PFSK-1 (cell line): ENCODE measurements at regions not wholly inside any gene's neighbourhood (a gene's known extent, or its start where the extent isn't known, plus 50 kb on each side); places are given as distances from the start of the nearest gene placed in this dataset.

ENCODE experiments used
- FOXP2 ChIP-seq: optimal IDR thresholded peaks from 2 replicates; pipeline ENCODE3; 2011; ENCODE audit warnings: borderline replicate concordance, control low read depth, inconsistent platforms; ENCODE audit not compliant: insufficient read depth; ENCODE audit errors: extremely low read length, extremely low read depth
- POLR2AphosphoS5 ChIP-seq: IDR thresholded peaks from 2 replicates; pipeline ENCODE4 v1.6.1; 2012; ENCODE audit warnings: low read depth, mild to moderate bottlenecking, control low read depth, low read length, moderate library complexity
- REST ChIP-seq, 2 experiments: IDR thresholded peaks; 2 replicates each; pipeline versions ENCODE4 v1.6.1 to v1.8.0; 2011 to 2012; ENCODE audit warnings: low read depth in 2 of 2, low read length in 2 of 2, control low read depth in 1 of 2, inconsistent platforms in 1 of 2, mild to moderate bottlenecking in 1 of 2, moderate library complexity in 1 of 2; ENCODE audit not compliant: insufficient read depth in 1 of 2
- SIN3A ChIP-seq: IDR thresholded peaks from 2 replicates; pipeline ENCODE4 v1.6.1; 2012; ENCODE audit warnings: mild to moderate bottlenecking, low read length, moderate library complexity, borderline replicate concordance; ENCODE audit not compliant: insufficient read depth
- TAF1 ChIP-seq: IDR thresholded peaks from 2 replicates; pipeline ENCODE4 v1.6.1; 2012; ENCODE audit warnings: low read length, control low read depth, borderline replicate concordance; ENCODE audit not compliant: insufficient read depth

GRCh38 chr18:25455159-25455558 lies 103.2 kb upstream of the ZNF521 start:
- no peak for TF ChIP-seq REST (IDR thresholded peaks at IDR 0.05; ENCODE audit: insufficient read depth in 1 of 2, low read depth in 2 of 2, low read length in 2 of 2)
- no peak for TF ChIP-seq FOXP2
- no peak for TF ChIP-seq TAF1
- TF ChIP-seq SIN3A: no peak
- TF ChIP-seq POLR2AphosphoS5: no peak
